OCI-LY1 (cell line): ENCODE measurements at regions not wholly inside any gene's neighbourhood (a gene's known extent, or its start where the extent isn't known, plus 50 kb on each side); places are given as distances from the start of the nearest gene placed in this dataset.

ENCODE experiments used
- H2AFZ ChIP-seq: fragments of 200-600 bp; sonication (generic), shearing (Covaris generic); 2 replicates; pipeline ENCODE4 v1.6.0; 2014; ENCODE audit warnings: antibody characterized with exemption, mild to moderate bottlenecking, low read length
- H3F3A ChIP-seq: fragments of 200-600 bp; sonication (generic), shearing (Covaris generic); 2 replicates; pipeline ENCODE4 v1.6.0; 2014; ENCODE audit warnings: mild to moderate bottlenecking, antibody characterized with exemption, low read length, moderate library complexity; ENCODE audit not compliant: insufficient read depth
- H3K27ac ChIP-seq: fragments of 200-600 bp; sonication (generic); 2 replicates; pipeline ENCODE4 v1.5.1; 2014; ENCODE audit warnings: low read length, mixed run types, mild to moderate bottlenecking, low read depth; ENCODE audit not compliant: poor library complexity, severe bottlenecking
- H3K27me3 ChIP-seq: fragments of 200-600 bp; sonication (generic); 2 replicates; pipeline ENCODE4 v1.6.0; 2014; ENCODE audit warnings: antibody characterized with exemption, mild to moderate bottlenecking, low read length, moderate library complexity; ENCODE audit not compliant: insufficient read depth
- H3K36me3 ChIP-seq: fragments of 200-600 bp; sonication (generic); 2 replicates; pipeline ENCODE4 v1.6.1; 2014; ENCODE audit warnings: mild to moderate bottlenecking, antibody characterized with exemption, low read length, moderate library complexity, mixed read lengths; ENCODE audit not compliant: insufficient read depth
- H3K4me1 ChIP-seq: fragments of 200-600 bp; sonication (generic); 2 replicates; pipeline ENCODE4 v1.5.1; 2014; ENCODE audit warnings: mild to moderate bottlenecking, low read length, moderate library complexity; ENCODE audit not compliant: insufficient read depth, severe bottlenecking
- H3K4me2 ChIP-seq: fragments of 200-600 bp; sonication (generic), shearing (Covaris generic); 2 replicates; pipeline ENCODE4 v1.6.1; 2014; ENCODE audit warnings: low read length
- H3K4me3 ChIP-seq: fragments of 200-600 bp; sonication (generic); 2 replicates; pipeline ENCODE4 v1.5.1; 2014; ENCODE audit warnings: low read length, low read depth, mild to moderate bottlenecking, mixed read lengths; ENCODE audit not compliant: poor library complexity, severe bottlenecking
- H3K79me2 ChIP-seq: fragments of 200-600 bp; shearing (Covaris generic); 2 replicates; pipeline ENCODE4 v1.6.1; 2016; ENCODE audit warnings: mixed run types, low read length, mixed read lengths; ENCODE audit not compliant: insufficient read depth
- H3K9ac ChIP-seq: fragments of 200-600 bp; sonication (generic), shearing (Covaris generic); 2 replicates; pipeline ENCODE4 v1.6.1; 2014; ENCODE audit warnings: mild to moderate bottlenecking, low read length, mixed read lengths
- H3K9me2 ChIP-seq: fragments of 200-600 bp; sonication (generic), shearing (Covaris generic); 2 replicates; pipeline ENCODE4 v1.6.1; 2014; ENCODE audit warnings: low read depth, mild to moderate bottlenecking, low read length, mixed read lengths
- H3K9me3 ChIP-seq: fragments of 200-600 bp; shearing (Covaris generic); 2 replicates; pipeline ENCODE4 v1.6.1; 2014; ENCODE audit warnings: low read length, mixed read lengths
- H4K20me1 ChIP-seq: fragments of 200-600 bp; sonication (generic), shearing (Covaris generic); 2 replicates; pipeline ENCODE4 v1.6.0; 2016; ENCODE audit warnings: mild to moderate bottlenecking, low read length; ENCODE audit not compliant: insufficient read depth
- EZH2 ChIP-seq: fragments of 200-600 bp; sonication (generic), shearing (Covaris generic); IDR thresholded peaks from 2 replicates; pipeline ENCODE4 v1.8.0; 2017; ENCODE audit warnings: borderline replicate concordance, mixed run types, mild to moderate bottlenecking, antibody characterized with exemption, low read length, moderate library complexity, mixed read lengths
- TF ChIP-seq, protein P1 (sequence below): fragments of 200-600 bp; sonication (generic), shearing (Covaris generic); IDR thresholded peaks from 2 replicates; pipeline ENCODE4 v1.5.1; 2017; ENCODE audit warnings: mild to moderate bottlenecking, antibody characterized with exemption, low read length, moderate library complexity, mixed read lengths

GRCh38 chr2:122445003-122445402, 689.6 kb downstream of the TSN start:
- no peaks in the 10 kb centered on the region for H3F3A ChIP-seq
- TF ChIP-seq, protein P1, sequence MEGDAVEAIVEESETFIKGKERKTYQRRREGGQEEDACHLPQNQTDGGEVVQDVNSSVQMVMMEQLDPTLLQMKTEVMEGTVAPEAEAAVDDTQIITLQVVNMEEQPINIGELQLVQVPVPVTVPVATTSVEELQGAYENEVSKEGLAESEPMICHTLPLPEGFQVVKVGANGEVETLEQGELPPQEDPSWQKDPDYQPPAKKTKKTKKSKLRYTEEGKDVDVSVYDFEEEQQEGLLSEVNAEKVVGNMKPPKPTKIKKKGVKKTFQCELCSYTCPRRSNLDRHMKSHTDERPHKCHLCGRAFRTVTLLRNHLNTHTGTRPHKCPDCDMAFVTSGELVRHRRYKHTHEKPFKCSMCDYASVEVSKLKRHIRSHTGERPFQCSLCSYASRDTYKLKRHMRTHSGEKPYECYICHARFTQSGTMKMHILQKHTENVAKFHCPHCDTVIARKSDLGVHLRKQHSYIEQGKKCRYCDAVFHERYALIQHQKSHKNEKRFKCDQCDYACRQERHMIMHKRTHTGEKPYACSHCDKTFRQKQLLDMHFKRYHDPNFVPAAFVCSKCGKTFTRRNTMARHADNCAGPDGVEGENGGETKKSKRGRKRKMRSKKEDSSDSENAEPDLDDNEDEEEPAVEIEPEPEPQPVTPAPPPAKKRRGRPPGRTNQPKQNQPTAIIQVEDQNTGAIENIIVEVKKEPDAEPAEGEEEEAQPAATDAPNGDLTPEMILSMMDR, result no peak
- TF ChIP-seq EZH2, result no peak
- peaks cover 5% of the 10 kb centered on the region for H3K4me1 ChIP-seq
- no peaks in the 10 kb centered on the region for H4K20me1 ChIP-seq
- no peak overlapping the region for H3K4me3 ChIP-seq
- no peaks in the 10 kb centered on the region for H3K36me3 ChIP-seq
- H2AFZ ChIP-seq, result no peak overlapping the region
- no peaks in the 10 kb centered on the region for H3K9me3 ChIP-seq
- H3K4me2 ChIP-seq, result no peak overlapping the region
- H3K9ac ChIP-seq, result no peak overlapping the region
- H3K27me3 ChIP-seq, result no peaks in the 10 kb centered on the region
- H3K27ac ChIP-seq, result no peak overlapping the region
- H3K9me2 ChIP-seq, result no peaks in the 10 kb centered on the region
- no peaks in the 10 kb centered on the region for H3K79me2 ChIP-seq

DNA sequence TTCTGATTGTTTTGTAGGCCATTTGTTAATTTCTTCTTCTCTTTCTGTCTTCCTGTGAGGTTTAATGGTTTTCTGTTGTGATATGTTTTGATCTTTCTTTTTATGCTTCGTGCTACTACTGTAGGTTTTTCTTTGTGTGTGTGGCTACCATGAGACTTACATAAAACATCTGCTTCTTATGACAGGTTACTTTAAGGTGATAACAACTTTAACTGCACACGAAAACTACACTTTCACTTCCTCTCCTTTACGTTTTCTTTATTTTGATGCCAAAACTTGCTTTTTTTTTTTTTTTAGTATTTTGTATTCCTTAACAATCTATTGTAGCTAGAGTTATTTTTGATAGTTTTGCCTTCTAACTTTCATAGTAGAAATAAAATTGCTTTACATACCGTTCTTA, 691.3 kb downstream of the TSN start:
- Histone ChIP-seq H3K4me1 (peaks cover 5% of the 10 kb centered on the region), H3K27me3 (no peaks in the 10 kb centered on the region), H3K4me3 (no peak overlapping the region), H3K9me3 (no peaks in the 10 kb centered on the region), H3K36me3 (no peaks in the 10 kb centered on the region), H3K9ac (no peak overlapping the region), H4K20me1 (no peaks in the 10 kb centered on the region), H3K4me2 (no peak overlapping the region), H3K79me2 (no peaks in the 10 kb centered on the region), H3K9me2 (no peaks in the 10 kb centered on the region), H3K27ac (no peak overlapping the region), H2AFZ (no peak overlapping the region), H3F3A (no peaks in the 10 kb centered on the region)
- no peak for TF ChIP-seq EZH2
- TF ChIP-seq, protein P1, result no peak

- H3K79me2 ChIP-seq, result no peaks in the 10 kb centered on the region
- H3F3A ChIP-seq, result no peaks in the 10 kb centered on the region
- no peaks in the 10 kb centered on the region for H3K27me3 ChIP-seq
- no peak overlapping the region for H2AFZ ChIP-seq
- no peaks in the 10 kb centered on the region for H3K36me3 ChIP-seq
- no peak for TF ChIP-seq EZH2
- TF ChIP-seq, protein P1, result no peak
- H3K27ac ChIP-seq, result no peak overlapping the region
- no peak overlapping the region for H3K4me2 ChIP-seq
- H4K20me1 ChIP-seq, result no peaks in the 10 kb centered on the region
- H3K4me3 ChIP-seq, result no peak overlapping the region
- peaks cover 5% of the 10 kb centered on the region for H3K4me1 ChIP-seq
- H3K9me3 ChIP-seq, result no peaks in the 10 kb centered on the region
- no peaks in the 10 kb centered on the region for H3K9me2 ChIP-seq
- H3K9ac ChIP-seq, result no peak overlapping the region
These were observed 691.8 kb downstream of the TSN start for GRCh38 chr2:122447237-122447636.
